NCI-H2107 treated with DMSO at 0.1 percent for 48 hours (cell line): ENCODE measurements at regions not wholly inside any gene's neighbourhood (a gene's known extent, or its start where the extent isn't known, plus 50 kb on each side); places are given as distances from the start of the nearest gene placed in this dataset.

Experiments
- DNase-seq: peaks from one replicate; lab custom pipeline; 2025; ENCODE audit not compliant: unreplicated experiment; lab: John Stamatoyannopoulos, UW

DNA sequence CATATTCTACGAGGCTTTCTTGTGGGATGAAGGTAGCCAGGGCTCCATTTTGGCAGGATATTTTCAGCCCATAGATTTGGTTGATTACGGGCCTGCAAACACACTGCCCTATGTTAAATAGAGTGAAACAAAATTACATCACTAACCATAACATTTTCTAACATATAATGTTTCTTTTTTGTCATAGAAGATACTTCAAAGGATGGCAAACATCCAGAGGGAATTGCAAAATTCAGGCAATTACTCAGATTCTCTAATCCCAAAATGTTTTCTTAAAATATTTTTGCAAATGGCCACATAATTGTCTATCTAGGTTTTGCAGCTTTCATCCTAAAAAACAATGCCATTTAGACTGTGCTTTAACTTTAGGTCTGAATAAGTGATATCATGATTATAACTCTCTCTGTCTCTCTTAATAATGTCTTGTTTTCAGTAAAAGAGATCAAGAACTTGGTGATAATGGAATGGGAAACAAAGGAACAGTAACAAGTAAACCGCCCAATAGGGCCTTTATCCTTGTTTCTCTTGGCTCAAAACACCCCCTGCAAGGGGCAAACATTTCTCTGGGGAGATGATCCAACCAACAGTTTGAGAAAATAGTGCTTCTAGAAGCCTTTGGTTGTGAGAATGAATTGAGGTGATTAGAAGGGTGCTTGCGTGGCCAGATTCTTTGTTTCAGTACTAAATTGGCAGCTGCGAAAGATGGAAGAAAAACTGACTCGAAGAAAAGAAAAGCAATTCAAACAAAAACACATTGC lies 54.4 kb upstream of the BTG1 start:
- no peak for DNase-seq

- no peak for DNase-seq
Observed at GRCh38 chr12:92197815-92198214, 52.2 kb upstream of the BTG1 start.

GRCh38 chr12:92196368-92196767 lies 50.7 kb upstream of the BTG1 start:
- no peak for DNase-seq
